Activated B cell treated with CpG ODN at 0.5 μM for 24 hours (primary cell): ENCODE measurements at regions not wholly inside any gene's neighbourhood (a gene's known extent, or its start where the extent isn't known, plus 50 kb on each side); places are given as distances from the start of the nearest gene placed in this dataset.

ENCODE experiments used
- ATAC-seq: fragments of 200-7000 bp; cut with Tn5 transposase; one replicate; pipeline ENCODE4 v1.10.0; 2021; ENCODE audit warnings: low read depth, mild to moderate bottlenecking, moderate library complexity
- CTCF ChIA-PET: fragments of 350-600 bp; sonication (Branson Sonifier 250); formaldehyde crosslinking; loops from one replicate; lab custom pipeline; 2021; ENCODE audit warnings: antibody characterized with exemption; lab: Charles Lee
- POLR2A ChIA-PET: fragments of 350-600 bp; sonication (Branson Sonifier 250); formaldehyde crosslinking; loops from one replicate; lab custom pipeline; 2021; ENCODE audit warnings: antibody characterized with exemption; lab: Charles Lee
- DNase-seq: peaks from one replicate; pipeline ENCODE4 v3.0.0; 2022
- H3K27ac Mint-ChIP-seq: one replicate; pipeline ENCODE4 v1.8.0; 2020; ENCODE audit warnings: mixed read lengths
- H3K27me3 Mint-ChIP-seq: one replicate; pipeline ENCODE4 v1.8.0; 2021; ENCODE audit warnings: mixed read lengths
- H3K36me3 Mint-ChIP-seq: one replicate; pipeline ENCODE4 v1.8.0; 2021; ENCODE audit warnings: low read depth, mixed read lengths
- H3K4me1 Mint-ChIP-seq: one replicate; pipeline ENCODE4 v1.8.0; 2021; ENCODE audit warnings: mixed read lengths
- H3K4me3 Mint-ChIP-seq: one replicate; pipeline ENCODE4 v1.8.0; 2020; ENCODE audit warnings: mild to moderate bottlenecking, mixed read lengths
- H3K9me3 Mint-ChIP-seq: one replicate; pipeline ENCODE4 v1.8.0; 2020; ENCODE audit warnings: mixed read lengths
- intact Hi-C: fragments of 100-400 bp; cut with micrococcal nuclease; formaldehyde crosslinking; loops from one replicate; pipeline ENCODE4 v1.15.1; 2024
- TF ChIP-seq, protein P1 (sequence below): fragments of 200-600 bp; IDR thresholded peaks from one replicate; pipeline ENCODE4 v1.8.0; 2022; ENCODE audit warnings: antibody characterized with exemption, mild to moderate bottlenecking

DNA sequence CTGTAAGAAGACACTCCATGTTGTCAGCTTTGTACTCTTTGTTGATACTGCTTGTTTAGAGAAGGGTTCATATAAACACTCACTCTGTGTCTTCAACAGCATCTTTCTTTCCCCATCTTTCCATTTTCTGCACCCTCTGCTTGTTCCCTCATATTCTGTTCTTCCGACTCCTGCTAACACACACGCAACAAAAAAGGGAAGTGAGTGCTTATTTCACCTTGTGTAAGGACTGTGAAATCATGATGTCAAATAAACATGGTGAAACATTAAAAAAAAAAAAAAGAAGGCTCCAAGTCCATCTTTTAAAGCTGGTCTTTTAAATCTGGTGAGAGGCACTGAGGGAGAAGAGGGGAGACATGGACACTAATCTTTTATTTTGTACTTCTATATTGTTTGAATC lies 145.4 kb downstream of the RPAP3 start:
- intact Hi-C loops: no loop called here
- H3K4me1 Mint-ChIP-seq: no peaks in the 10 kb centered on the region
- H3K9me3 Mint-ChIP-seq: no peaks in the 10 kb centered on the region
- H3K27me3 Mint-ChIP-seq: peaks cover 2% of the 10 kb centered on the region
- POLR2A ChIA-PET: no interaction called here
- ATAC-seq: no peak
- H3K36me3 Mint-ChIP-seq: no peaks in the 10 kb centered on the region
- TF ChIP-seq, protein P1, sequence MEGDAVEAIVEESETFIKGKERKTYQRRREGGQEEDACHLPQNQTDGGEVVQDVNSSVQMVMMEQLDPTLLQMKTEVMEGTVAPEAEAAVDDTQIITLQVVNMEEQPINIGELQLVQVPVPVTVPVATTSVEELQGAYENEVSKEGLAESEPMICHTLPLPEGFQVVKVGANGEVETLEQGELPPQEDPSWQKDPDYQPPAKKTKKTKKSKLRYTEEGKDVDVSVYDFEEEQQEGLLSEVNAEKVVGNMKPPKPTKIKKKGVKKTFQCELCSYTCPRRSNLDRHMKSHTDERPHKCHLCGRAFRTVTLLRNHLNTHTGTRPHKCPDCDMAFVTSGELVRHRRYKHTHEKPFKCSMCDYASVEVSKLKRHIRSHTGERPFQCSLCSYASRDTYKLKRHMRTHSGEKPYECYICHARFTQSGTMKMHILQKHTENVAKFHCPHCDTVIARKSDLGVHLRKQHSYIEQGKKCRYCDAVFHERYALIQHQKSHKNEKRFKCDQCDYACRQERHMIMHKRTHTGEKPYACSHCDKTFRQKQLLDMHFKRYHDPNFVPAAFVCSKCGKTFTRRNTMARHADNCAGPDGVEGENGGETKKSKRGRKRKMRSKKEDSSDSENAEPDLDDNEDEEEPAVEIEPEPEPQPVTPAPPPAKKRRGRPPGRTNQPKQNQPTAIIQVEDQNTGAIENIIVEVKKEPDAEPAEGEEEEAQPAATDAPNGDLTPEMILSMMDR: no peak
- CTCF ChIA-PET: no interaction called here
- DNase-seq: no peak
- no peak overlapping the region for H3K4me3 Mint-ChIP-seq
- H3K27ac Mint-ChIP-seq: no peak overlapping the region

DNA sequence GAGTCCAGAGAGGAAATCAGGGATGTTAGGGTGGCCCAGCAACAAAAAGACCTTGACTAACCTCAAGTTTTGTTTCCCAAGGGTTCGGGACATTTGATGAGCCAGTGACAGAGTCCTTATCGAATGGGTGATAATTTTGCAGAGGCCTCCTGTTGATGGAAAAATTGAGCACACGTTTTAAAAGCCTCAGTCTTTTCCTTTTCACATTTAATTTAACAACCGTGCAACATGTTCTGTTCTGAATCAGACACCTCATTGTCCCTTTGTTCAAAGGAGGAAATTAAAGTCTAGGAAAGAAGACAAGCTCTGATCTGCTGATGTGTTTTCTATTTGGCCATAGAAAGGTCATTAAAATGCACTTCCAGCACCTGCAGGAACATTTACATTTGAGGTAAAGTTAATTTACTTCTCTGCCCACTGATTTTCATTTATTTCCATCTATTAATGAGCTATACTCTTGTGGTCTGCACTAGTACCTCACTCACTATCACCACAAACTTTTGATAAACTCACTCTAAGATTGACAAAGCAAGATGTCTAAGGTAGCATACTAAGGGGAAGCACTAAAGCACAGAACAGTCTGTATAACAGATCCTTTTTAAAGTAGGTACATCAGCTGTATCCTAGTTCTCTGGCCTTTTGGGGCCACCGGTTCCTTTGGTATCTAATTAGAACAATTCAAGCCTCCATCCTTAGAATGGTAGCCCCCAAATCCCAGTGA lies 147.0 kb downstream of the RPAP3 start:
- Mint-ChIP-seq H3K9me3 (peaks cover 6% of the 10 kb centered on the region), H3K4me1 (no peaks in the 10 kb centered on the region), H3K27me3 (peaks cover 2% of the 10 kb centered on the region), H3K4me3 (no peak overlapping the region), H3K36me3 (no peaks in the 10 kb centered on the region), H3K27ac (no peak overlapping the region)
- CTCF ChIA-PET: no interaction called here
- TF ChIP-seq, protein P1: no peak
- ATAC-seq (no peak), DNase-seq (no peak)
- POLR2A ChIA-PET: no interaction called here
- intact Hi-C loops: no loop called here

DNA sequence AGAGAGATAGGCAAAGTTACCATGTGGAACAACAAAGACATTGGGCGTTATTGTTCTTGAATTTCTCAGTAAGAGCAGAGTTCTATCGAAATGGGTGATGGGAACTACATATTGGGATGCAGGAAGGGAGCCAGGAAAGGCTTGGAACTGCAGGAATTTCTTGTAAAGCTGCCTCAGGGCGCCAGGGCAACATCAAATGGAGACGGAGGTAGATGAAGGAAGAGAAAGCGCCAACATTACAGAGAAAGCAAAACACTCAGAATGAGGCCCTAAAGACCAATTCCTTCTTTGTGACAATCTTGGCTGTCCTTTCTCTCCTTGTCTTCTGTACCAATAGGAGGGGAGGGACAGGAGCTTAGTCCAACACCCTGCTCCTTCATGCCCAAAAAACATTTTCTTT lies 148.4 kb downstream of the RPAP3 start:
- no peak for ATAC-seq
- ChIA-PET POLR2A (no interaction called here), CTCF (no interaction called here)

DNA sequence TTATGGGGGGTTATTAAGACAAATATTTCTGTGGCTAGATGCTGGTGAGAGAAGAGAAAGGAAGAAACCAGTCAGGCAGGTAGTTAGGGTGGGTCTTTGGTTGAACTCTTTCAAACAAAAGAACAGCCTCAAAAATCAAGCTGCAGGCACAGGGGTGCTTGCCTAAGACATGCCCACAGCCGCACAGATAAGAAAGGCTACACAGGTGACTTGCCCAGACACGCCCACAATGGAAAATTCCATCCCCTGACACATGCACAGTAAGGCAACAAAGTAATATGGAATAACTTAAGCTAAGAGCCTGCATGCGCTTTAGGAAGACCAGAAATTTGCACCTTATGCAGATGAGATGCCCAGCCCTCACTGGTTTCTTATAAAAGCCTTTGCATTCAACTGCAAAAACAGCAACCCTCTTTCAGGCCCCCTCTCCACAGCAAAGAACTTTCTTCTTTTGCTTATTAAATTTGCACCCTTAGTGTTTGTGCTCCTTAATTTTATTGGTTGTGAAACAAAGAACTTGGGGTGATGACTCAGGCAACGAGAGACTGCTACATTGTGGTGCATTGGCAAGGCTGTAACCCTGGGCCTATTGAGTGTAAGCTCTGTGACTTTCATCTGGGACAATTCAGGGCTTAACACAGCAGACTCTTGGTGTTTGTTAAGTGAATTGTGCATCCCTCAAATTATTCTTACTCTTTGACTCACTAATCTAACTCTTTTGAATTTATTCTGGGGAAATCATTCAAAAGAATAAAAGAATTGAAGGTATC lies 149.4 kb downstream of the RPAP3 start:
- intact Hi-C loops: no loop called here
- no peak for ATAC-seq
- Mint-ChIP-seq H3K4me1 (no peaks in the 10 kb centered on the region), H3K27me3 (peaks cover 2% of the 10 kb centered on the region), H3K27ac (no peak overlapping the region), H3K9me3 (peaks cover 13% of the 10 kb centered on the region), H3K4me3 (no peak overlapping the region), H3K36me3 (peaks cover 5% of the 10 kb centered on the region)
- TF ChIP-seq, protein P1: no peak
- POLR2A ChIA-PET: no interaction called here
- CTCF ChIA-PET: interaction anchor here (1.5 kb wide), 1 partner anchor 9 kb away, joined by 3 read pairs; no protein-coding TSS in a partner anchor
- no peak for DNase-seq

More for the DNA sequence above, 148.4 kb downstream of the RPAP3 start:
- Mint-ChIP-seq H3K4me3 (no peak overlapping the region), H3K4me1 (no peaks in the 10 kb centered on the region), H3K27ac (no peak overlapping the region), H3K9me3 (peaks cover 13% of the 10 kb centered on the region), H3K27me3 (peaks cover 2% of the 10 kb centered on the region), H3K36me3 (peaks cover 5% of the 10 kb centered on the region)
- intact Hi-C loops: no loop called here
- TF ChIP-seq, protein P1: no peak
- DNase-seq: no peak

DNA sequence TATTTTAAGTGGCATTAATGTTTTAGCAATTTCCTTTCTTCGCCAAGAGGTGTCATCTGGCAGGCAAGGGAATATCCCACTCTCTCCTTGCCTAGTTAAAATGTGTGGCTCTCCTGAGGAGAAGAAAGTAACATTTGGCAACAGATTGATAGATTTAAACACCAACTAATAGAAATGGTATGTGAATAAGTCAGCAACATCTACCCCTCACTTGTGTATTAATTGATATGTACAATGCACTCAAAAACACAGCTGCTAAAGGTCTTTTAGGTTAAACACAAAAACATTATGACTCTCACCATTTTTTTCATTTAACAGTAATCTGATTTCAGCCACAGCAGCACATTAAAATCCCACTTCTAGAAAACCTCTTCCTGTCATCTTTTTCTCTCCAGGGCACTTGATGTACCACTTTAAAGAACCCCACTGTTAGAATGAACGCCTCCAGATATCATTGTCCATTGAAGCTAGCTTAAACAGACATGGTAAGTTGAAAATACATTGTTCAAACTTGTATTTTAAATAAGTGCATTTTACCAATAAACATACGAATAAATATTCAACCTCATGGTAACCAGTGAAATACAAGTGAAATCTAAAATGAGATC lies 151.7 kb downstream of the RPAP3 start:
- intact Hi-C loops: no loop called here
- ChIA-PET CTCF (no interaction called here), POLR2A (no interaction called here)
- TF ChIP-seq, protein P1: no peak
- H3K27ac Mint-ChIP-seq: no peak overlapping the region
- H3K4me1 Mint-ChIP-seq: no peaks in the 10 kb centered on the region
- no peak overlapping the region for H3K4me3 Mint-ChIP-seq
- peaks cover 2% of the 10 kb centered on the region for H3K27me3 Mint-ChIP-seq
- H3K36me3 Mint-ChIP-seq: peaks cover 5% of the 10 kb centered on the region
- DNase-seq: no peak
- no peak for ATAC-seq
- peaks cover 13% of the 10 kb centered on the region for H3K9me3 Mint-ChIP-seq
